Fibroblast of gingiva (primary cell): ENCODE measurements at regions not wholly inside any gene's neighbourhood (a gene's known extent, or its start where the extent isn't known, plus 50 kb on each side); places are given as distances from the start of the nearest gene placed in this dataset.
"Not testable (repeated sequence)": the region's sequence is repeated elsewhere in the genome, so short reads cannot be mapped to it uniquely, and the experiment has no call there.

Source experiments
- DNase-seq: peaks from one replicate; pipeline ENCODE4 v3.0.0-alpha.2; 2011; ENCODE audit warnings: low read depth

DNA sequence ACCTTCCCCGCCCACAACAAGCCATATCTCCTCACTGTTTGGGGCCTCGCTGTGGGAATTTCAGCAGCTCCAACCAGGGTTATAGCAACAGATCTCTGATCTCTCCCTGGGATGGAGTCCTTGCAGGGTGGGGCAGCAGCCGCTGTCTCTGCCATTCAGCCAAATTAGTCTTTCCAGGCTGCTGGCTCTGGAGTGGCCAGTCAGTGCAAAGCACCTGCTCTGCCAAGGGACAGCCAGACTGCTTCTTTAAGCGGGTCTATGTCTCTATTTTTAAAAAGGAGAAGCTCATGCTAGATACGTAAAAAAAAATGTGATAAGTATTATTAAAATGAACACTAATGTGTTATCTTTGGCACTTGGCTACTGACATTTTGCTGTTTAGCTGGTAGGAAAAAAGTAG is 380.2 kb downstream of the CDH10 start:
- no peak for DNase-seq

DNA sequence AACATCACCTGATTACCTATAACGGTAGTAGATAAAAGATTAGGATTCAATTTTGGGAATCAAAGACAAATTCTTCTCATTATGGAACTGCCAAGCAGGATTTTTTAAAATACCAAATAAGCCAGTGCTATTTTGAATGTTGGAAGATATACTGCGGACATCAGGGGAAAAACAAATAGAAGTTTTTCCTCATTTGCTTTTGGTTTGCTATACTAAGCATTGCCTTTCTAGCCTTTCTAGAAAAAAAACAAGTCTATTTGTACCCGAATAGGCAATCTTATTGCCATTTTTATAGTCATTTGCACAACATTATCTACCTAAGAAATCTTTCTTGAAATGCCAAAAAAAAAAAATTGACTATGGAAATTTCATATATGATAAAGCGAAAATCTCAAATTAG is 379.5 kb downstream of the CDH10 start:
- DNase-seq, result no peak

DNA sequence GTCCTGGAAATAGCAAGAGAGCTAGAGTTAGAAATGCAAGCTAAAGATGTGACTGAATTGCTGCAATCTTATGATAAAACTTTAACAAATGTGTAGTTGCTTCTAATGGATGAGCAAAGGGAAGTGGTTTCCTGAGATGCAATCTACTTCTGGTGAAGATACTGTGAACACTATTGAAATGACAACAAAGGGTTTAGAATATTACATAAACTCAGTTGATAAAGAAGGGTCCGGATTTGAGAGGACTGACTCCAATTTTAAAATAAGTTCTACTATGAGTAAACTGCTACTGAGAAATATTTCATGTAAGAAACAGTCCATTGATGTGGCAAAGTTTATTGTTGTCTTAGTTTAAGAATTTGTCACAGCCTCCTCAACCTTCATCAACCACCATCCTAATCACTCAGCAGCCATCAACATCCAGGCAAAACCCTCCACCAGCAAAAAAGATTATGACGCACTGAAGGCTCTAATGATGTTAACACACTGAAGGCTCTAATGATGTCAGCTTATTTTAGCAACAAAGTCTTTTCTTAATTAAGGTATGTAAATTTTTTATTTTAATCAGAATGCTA is 376.2 kb downstream of the CDH10 start:
- DNase-seq, result no peak

DNA sequence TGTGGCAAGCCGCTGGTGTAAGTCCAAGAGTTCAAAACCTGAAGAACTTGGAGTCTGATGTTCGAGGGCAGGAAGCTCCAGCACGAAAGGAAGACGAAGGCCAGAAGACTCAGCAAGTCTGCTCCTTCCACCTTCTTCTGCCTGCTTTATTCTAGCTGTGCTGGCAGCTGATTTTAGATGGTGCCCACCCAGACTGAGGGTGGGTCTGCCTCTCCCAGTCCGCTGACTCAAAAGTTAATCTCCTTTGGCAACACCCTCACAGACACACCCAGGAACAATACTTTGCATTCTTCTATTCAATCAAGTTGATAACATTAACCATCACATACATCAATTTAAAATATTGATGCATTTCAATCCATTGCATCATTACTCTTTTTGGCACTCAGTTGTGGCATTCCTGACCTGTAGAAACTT is 373.1 kb downstream of the CDH10 start:
- DNase-seq, result not testable (repeated sequence)

DNA sequence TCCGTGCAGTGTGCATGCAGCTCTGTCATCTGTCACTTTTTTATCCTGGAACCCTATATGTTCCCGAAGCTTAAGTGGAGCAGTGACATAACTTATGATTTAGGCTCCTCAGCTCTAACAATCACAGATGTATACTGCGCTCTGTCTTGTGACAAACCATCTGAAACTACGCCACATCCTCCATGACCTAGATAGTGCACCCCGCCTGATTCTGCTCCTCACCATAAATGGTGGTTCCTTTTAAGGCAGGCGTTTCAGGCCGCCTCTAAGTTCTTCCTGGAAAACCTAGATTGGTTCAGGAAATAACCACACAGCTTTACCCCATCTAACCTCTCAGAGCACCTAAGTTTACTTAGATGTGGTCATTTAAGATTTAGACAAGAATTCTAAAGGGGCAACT is 372.0 kb downstream of the CDH10 start:
- DNase-seq, result no peak

DNA sequence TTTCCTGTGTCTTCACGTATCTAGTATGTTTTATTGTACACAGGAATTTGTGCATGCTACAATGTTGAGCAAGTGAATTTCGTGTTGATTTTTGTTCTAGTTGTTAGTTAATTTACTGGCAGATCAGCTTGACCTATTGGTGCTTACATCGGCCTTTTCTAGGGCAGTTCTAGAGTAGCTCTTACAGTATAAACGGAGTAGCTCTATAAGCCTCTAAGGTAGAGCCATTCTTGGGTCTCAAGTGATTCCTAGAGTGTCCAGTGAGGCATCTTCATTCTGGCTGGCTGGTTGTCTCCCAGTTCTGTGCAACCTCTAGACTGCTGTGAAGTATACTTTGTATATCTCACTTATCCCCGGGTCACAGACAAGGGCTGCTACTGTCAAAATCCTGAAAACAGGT is 364.6 kb downstream of the CDH10 start:
- no peak for DNase-seq

DNA sequence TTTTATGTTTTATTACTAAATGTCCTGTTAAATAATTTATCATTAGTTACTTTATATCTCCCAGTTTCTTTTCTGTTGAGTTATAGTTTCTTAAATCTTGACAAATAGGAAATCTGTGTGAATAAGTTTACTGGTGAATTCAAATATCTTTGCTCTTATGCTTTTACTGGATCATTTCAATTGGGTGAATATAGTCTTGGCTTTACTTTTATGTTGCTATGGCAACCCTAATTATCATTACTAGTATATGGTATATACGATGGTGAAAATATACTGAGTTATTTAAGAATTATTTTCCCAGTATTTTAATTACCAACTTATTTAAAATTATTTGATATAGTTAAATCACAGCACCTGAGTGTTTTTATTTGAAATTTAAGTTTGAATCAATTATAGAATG is 363.0 kb downstream of the CDH10 start:
- DNase-seq, result no peak

DNA sequence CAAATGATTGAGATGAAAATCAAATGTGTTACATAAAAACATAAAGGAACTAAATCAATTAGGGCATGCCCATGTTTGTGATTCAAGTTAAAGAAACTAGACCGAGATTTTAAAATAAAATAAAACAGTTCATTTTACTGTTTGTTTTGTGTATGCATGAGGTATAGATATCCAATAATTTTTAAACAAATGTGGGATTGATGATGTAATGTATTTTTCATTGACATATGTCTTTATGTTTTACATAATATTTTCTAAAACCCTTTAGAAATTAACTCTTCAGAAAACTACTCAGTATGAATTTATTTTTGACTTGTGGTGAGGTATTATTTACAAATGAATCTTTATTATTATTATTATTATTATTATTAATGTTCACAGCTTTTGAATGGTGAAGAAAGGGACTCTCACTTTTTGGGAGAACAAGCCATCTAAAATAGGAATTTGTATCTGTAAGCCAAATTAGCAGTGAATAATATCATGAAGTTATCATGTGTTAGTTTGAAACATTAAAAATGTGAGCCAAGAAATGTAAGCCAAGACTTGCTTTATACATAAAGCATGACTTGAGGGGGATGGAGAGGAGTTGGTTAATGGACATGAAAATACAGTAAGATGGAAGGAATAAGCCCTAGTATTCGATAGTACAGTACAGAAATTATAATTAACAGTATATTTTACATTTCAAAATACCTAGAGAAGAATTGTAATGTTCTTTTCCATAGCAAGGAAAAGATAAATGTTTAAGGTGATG is 355.0 kb downstream of the CDH10 start:
- DNase-seq, result no peak

DNA sequence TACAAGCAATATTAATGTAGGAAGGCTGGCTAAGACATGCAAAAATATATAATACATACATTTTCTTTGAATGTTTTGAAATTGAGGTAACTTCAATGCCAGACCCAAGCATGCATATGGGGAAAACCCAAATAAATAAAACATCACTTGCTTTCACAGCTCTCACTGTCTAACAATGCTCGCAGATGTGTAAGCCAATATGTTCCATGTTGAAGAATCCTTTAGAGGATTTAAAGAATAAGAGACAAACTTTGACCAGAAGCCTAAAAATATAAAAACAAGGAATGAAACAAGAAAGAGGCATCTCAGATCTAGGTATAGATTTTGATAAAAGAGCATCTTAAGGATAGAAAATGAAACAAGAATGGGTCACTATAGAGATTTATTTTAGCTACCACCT is 354.2 kb downstream of the CDH10 start:
- DNase-seq, result no peak

DNA sequence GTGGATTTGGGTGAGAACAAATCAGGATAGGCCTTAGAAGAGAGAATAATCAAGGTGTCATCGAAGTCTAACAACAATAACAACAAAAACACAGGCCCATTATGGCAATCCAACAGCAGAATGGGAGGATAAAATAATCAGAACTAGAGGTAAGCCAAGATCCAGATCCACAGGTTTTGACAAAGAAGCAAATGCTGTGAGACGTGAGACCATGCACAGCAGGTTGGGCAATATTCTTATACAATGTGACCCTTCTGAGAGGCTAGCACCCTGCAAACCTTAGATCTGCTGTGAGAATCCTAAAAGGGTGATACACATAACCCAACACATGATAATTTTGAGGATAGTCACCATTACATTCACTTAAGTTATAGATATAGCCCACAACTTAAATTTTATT is 352.9 kb downstream of the CDH10 start:
- no peak for DNase-seq

DNA sequence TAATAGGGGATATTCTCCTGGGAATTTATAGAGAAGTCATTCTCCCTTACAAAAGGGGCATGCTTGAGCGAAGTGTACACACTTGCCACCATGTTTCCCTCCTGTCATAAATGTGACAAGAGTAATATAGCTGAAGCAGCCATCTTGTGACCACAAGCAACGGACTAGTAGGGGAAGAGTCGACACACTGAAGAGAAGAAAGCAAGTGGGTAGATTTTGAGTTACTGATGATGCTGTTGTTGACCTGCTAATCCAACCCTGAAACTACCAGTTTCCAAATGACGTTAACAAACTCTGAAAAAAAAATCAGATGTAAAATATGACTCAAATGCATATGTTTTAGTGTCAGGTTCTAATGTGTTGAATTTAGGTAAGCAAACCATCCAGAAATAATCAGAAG is 350.4 kb downstream of the CDH10 start:
- no peak for DNase-seq

DNA sequence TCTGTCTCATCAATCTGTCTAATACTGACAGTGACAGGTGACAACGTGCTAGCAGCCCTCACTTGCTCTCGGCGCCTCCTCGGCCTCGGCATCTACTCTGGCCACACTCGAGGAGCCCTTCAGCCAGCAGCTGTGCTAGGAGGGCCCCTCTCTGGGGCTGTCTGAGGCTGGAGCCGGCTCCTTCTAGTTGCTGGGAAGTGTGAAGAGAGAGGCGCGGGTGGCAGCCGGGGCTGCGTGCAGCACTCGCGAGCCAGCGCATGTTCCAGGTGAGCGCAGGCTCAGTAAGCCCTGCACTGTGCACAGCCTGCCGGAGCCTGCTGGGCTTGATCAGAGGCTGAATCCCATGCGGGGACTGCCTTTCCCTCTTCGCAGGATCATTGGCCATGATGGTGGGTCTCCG is 330.7 kb downstream of the CDH10 start:
- DNase-seq, result no peak

DNA sequence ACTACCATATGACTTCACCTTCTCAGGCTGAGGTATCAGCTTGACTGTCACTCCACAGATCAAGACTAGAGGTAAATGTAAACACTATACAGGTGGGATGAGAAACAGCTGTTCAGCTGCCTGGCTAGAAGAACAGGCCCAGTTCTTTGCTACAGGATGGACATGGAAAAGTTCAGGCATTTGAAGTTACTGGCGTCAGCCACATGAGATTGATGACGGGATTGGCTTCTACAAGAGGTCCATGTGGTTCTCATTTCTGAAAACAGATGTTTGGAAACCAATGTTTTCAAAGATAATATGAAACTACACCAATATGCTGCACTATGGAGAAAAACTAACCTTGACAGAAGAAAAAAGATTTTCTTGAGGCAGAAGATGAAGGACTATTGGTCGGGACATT is 324.1 kb downstream of the CDH10 start:
- DNase-seq, result no peak

DNA sequence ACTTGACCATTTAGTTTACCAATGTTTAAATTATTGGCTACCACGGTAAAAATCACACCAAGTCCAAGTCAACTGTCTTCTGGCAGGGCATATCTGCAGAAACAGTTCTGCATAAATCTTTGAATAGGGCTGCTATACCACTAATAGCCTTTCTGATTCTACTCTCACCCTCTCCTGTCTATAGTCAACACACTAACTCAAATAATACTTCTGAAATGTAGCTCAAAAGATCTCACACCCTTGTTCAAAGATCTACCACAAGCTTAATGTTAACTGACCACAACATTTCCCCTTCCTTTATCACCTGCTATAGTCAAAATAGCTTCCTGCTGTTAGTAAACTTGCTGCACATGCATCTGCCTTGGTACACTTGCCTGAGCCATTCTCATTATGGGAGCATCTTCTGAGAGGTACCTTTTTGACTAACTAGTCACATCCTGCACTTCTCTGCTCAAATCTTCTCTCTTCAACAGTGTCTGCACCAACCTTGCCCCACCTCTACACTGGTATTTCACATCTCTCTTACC is 319.4 kb downstream of the CDH10 start:
- DNase-seq, result no peak

DNA sequence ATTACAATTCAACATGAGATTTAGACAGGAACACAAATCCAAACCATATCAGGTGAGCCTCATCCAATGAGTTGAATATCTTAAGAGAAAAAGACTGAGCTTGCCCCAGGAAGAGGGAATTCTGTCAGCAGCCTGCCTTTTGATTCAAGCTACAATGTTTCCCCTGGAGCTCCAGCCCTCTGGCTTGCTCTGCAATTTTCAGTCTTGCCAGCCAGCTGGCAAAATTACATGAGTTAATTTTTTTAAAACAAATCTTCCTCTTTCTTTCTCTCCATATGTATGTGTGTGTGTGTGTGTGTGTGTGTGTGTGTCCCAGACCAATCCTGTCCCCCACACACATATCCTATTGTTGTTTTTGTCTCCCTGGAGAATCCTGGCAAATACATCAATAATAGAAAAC is 313.2 kb downstream of the CDH10 start:
- DNase-seq, result no peak

DNA sequence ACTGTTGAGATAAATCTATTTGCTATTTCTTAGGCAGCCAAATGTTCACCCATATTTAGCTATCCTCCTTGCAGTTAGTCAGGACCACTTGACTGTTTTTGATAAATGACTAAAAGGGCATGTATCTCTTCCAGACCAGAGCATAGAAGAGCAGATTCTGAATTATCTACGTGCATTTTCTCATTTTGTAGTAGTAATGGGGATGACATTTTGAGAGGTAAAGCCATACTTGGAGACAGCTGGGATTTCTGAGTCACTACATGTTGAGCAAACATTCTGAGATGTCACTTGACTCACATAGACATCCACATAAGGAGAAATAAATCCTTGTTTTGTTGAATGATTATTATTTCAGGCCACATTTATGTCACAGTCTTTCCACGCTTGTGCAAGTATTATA is 297.6 kb downstream of the CDH10 start:
- no peak for DNase-seq

DNA sequence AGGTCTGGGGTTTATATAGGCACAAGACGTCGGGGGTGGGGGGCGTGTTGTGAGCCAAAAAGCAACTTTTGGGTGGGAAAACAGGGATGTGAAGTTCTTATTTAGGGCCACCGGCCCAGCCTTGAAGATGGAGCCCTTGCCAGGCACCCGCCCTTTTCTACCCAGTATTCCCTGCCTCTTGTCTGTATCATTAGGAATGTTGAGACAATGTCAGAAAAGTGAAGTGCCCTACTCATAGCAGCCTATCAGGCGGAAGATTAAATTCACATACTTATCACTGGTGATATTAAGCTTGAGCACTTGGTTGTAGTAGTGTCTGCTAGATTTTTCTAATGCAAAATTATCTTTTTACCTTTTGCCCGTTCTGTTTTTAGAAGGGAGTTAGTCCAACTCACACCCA is 293.5 kb downstream of the CDH10 start:
- no peak for DNase-seq

DNA sequence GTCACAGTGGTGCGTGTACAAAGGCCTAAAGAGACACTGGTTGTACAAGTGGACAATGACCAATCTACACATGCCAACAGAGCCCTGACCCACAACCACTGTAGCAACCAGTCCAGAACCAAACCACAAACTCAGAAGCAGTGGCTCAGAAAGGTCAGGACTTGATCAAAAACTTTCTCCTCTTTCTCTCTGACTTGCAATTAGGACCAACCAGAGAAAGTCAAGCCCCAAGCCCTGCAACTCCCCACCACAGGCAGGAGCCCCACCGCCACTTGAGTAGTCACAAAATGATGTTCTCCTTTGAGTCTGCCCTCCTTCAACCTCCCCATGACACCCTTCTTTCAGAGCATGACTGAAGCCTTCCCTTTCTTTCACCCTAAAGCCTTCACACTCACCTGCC is 291.8 kb downstream of the CDH10 start:
- no peak for DNase-seq

DNA sequence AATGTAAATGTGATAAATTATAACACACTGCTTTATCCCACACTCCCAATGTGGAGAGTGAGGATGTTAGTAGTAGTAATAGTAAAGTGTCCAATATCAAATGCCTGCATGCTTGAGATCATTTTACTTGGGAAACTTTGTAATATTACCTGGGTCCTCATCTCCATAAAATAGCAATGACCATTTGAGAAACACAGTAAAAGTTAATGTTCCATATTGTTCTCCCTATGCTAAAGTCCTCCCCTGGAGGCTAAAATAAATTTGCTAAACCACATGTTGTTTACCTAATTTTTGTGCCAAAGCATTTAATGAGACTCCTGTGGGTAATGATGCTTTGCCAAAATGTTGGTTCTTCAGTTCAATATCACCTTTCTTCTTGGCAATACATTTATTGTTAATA is 291.2 kb downstream of the CDH10 start:
- no peak for DNase-seq

DNA sequence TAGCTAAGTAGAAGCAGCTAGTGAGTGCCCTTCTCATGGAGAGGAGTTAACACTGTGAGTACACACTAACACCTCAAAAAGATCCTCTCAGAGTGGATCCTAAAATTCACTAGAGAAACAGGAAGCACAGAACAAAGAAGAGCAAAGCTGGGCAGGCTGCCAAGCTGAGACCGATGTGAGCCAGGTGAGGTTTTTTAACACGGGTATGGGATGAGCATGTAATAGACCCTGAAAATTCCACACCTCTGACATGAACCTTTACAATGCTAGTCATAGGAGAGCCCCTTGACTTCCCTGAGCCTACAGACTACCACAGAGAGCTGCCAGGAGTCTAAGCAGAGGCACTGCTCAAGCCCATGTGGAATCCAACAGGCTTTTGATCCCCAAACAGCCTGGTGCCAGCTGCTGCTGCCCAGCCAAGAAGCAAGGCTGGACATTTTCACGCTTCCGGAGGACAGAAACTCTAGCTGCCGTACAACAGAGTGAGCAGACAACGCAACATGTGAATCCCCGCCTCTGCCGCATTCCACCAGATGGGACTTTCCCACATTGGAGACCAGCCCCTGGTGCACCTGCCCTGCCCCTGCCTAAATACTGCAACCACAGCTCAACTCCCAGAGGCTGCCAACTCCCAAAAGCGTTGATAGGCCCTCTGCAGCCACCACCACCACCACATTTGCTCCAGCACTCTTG is 280.8 kb downstream of the CDH10 start:
- DNase-seq, result no peak

DNA sequence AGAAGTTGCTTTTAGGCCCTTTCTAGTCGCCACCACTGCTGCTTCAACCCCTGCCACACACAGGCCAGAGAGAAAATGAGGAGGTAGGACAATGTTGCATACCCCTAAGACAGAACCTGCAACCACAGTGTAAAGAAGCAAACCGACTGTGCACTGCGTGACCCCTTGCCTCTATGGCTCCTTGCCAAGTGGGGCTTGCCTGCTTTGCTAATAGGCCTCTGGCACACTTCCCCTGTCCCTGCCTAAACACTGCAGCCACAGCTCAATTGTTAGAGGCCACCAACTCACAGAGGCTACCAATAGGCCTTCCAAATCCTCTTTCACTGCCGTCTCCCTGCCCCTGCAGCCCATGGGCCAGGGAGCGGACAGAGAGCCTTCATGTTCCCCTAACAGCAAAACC is 280.1 kb downstream of the CDH10 start:
- no peak for DNase-seq

DNA sequence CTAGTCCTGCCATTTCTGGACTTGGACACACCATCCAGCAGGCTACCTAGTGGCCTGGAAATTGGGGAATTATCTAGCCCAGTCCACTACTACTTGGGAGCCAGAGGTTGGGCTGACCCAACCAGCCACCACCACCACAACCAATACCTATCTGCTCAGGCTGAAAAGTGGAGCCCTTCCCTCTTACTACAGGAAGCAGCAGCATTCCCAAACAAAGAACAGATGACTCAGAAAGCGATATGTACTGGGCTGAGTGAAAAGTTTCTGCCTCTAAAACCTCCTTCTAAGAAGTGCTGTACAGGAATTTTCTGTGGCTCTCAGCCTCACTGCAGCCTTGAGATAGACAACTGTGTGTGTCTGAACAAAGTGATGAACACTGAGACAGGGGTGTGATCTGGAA is 279.4 kb downstream of the CDH10 start:
- DNase-seq, result no peak

DNA sequence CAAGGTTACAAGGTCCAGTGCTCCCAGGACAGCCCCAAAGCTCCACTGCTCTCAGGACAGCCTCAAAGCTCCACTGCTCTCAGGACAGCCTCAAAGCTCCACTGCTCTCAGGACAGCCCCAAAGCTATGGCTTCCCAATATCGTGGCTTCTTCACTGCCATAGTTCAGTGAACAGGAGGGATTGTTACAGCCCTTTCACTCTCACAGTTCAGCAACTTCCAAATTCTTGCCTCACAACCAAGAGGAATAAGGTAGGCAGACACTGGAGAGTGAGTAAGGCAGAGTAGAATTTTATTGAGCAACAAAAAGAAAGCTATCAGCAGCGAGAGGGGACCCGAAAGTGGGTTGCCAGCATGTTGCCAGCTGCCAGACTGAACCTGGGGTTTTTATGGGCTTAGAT is 277.6 kb downstream of the CDH10 start:
- DNase-seq, result no peak
